GM19099 (cell line): ENCODE measurements at regions not wholly inside any gene's neighbourhood (a gene's known extent, or its start where the extent isn't known, plus 50 kb on each side); places are given as distances from the start of the nearest gene placed in this dataset.

ENCODE experiments used
- POLR2A ChIP-seq: IDR thresholded peaks from 3 replicates; pipeline ENCODE4 v1.6.1; 2011; ENCODE audit warnings: low read depth; ENCODE audit not compliant: insufficient read length; ENCODE audit errors: extremely low read depth

DNA sequence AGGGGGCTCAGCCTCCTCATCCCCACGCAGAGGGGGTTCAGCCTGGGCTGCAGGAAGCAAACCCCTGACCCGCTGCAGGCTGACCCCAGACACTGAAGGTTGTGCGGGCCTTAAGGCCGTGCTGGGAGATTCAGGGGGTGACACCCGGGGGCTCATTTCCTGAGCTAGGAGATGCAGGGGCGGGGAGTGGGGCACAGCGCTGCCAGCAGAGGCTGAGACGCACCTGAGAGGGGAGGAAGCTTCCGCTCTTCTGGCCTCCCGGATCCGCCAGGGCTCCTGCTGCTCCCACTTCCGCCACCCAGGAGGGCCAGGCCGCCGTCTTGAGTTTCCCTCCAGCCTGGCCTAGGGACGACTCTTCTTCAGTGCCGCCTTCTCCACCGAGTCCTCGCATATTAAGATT, 173.2 kb upstream of the FOXF1 start:
- TF ChIP-seq POLR2A = no peak

DNA sequence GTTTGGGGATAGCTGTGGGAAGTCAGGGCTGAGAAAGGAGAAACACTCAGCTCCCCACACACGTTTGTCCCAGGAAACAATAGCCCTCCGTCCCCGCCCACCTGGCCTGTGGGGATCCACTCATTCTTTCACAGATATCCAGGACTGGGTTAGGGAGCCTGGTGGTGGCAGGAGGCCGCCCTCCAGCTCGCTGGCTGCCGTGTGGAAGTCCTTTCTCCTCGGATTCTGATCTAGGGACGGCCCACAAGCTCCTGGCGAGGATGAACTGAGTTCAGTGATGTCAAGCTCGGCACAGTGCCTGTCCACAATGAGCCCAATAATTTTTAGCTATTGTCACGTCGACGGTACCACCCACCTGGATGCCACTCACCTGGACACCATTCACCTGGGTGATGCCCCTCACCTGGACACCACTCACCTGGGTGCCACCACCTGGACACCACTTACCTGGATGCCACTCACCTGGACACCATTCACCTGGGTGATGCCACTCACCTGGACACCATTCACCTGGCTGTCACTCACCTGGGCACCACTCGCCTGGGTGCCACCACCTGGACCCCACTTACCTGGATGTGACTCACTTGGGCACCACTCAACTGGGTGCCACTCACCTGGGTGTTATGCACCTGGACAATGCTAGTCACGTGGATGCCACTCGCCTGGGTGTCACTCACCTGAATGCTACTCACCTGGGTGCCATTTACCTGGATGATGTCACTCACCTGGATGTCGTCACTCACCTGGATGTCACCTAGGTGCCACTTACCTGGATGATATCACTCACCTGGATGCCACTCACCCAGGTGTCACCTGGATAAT, 172.5 kb upstream of the FOXF1 start:
- TF ChIP-seq POLR2A = no peak

DNA sequence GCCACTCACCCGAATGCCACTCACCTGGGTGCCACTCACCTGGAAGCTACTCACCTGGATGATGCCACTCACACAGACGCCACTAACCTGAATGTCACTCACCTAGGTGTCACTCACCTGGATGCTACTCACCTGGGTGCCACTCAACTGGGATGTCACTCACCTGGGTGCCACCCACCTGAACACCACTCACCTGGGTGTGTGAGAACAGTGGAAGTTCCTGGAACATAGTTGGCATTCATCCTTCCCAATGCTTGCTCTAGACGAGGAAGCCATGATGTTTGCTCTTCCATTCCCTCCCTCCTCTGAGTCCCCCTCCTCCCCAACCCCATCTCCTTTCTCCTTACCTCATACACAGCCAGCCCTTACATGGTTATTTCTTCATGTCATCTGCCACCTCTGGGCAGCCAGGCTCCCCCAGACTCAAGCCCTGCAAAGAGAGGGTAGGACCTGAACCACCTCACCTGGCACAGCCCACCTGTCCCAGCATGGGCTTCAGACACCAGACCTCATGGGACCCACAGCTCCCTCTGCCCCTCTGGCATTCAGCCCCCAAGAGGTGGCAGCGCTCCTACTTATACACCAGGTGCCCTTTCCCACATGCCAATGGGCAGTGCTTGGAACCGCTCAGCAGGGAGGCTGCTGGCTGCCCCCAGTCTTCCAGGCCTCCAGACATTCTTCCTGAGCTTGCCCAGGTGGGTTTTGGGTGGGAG, 171.8 kb upstream of the FOXF1 start:
- TF ChIP-seq POLR2A = no peak

DNA sequence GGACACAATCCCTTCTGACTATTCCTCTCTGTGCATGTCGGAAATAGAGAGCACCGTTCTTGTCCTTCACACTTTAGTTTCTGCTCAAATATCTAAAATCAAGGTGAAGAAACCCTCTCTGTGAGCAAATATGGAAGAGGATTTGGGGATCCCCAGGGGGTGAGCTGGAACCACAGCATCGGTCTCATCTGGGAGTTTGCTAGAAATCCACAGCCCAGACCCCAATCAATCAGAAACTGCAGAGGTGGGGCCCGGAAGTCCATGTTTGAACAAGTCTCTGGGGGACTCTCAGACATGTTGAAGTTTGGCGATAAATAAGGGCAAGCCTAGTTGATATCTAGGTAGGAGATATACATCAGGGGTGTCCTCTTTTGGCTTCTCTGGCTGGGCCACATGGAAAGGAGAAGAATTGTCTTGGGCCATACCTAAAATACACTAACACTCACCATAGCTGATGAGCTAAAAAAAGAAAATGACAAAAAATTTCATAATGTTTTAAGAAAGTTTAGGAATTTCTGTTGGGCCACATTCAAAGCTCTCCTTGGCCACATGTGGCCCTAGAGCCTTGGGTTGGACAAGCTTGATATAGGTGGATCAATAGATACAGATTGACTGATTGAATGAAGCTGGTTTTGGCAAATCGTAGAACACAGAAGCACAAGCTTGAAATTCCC, 168.0 kb upstream of the FOXF1 start:
- no peak for TF ChIP-seq POLR2A

DNA sequence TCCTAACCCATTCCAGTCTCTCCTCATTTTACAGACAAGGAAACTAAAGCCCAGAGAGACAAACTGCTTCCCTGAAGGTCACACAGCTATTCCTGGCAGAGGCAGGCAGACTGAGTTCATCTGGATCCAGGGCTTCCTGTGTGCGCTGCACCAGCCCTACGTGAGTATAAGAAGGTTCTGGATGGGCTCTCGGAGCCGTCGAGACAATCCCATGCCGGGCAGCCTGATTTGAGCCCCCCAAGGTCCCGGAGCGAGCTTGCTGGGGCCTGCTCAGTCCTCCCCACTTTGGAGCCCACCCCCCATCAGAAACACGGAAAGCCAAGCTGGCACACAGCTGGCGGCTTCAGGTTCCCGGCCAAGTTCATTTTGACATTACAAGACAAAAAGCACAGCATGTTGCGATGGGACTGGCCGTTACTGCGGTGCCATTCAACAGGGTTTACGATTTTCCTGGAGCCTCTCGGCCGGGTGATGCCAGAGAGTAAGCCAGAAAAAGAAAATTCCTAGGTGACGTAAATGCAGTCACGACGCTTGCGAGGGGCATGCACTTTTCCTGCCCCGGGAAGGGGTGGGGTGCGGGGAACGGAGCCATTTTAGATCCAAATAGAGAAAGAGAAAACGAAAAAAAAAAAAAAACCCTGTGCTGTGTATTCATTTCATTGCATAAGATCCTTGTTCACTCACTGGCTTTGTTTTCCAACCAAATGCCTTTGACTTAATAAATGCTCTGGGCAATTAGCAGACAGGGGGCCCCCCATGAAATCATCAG, 167.1 kb upstream of the FOXF1 start:
- TF ChIP-seq POLR2A = no peak

DNA sequence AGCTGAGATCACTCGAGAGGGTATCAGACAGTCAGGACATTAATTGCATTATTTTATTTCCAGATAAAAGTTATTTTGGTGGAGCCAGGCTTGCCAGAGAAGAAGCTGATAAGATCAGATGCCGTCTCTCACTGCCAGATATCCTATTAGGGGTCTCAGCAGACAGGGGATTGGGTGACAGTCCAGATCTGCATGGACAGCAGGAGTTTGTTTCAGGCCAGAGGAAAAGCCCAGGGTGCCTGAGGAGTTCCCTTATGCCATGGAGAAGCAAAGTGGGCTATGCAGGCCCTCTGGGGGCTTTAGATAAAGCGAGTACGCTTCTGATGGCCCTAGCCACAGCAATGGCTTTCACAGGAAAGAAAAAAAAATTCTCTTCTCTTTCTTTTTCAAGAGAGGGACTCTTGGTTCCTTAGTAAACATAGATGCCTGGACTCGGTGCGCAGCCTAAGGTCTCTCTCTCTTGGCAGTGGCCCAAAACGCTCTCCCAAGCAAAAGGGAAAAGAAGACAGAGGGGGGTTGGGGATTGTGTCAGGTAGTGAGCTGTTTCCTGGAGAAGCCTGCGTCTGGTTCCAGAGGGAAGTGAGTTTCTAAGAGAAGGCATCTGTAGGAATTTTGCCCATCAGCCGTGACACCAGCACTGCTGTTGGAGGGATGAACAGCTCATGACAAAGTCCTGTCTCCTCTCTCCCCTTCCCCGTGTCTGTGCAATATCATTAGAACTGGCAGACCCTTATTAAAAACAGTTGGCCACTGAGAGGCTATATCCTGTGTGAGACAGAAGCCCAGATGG, 166.3 kb upstream of the FOXF1 start:
- no peak for TF ChIP-seq POLR2A

DNA sequence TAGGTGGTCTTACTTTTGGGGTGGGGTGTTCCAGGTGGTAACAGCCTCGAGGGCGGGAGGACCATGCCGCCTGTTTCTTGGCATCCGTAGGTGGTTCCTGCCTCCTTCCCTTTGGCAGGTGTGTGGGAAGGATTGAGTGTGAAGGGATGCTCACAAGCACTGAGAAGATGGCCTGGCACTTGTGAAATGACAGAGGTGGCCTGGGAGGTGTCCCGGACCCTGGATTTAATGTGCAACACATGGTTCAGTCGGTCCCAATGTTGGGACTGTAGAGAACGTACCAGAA, 165.8 kb upstream of the FOXF1 start:
- no peak for TF ChIP-seq POLR2A

DNA sequence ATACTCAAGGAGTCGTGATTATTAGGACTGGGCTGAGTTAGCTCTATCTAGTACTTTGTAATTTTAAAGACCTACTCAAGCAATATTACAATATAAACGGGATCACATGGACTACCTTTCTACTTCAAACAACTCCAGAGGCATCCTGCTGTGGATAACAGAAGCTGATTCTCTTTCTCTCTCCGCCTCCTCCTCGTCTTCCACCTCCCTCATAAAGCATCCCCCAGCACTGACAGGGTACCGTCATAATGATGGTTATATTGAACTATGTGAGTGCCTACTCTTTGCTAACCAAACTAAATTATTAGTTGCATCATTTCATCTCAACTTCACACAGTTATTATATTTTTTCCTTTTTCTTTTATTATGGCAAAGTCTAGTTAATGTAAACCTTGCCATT, 165.4 kb upstream of the FOXF1 start:
- TF ChIP-seq POLR2A = no peak

DNA sequence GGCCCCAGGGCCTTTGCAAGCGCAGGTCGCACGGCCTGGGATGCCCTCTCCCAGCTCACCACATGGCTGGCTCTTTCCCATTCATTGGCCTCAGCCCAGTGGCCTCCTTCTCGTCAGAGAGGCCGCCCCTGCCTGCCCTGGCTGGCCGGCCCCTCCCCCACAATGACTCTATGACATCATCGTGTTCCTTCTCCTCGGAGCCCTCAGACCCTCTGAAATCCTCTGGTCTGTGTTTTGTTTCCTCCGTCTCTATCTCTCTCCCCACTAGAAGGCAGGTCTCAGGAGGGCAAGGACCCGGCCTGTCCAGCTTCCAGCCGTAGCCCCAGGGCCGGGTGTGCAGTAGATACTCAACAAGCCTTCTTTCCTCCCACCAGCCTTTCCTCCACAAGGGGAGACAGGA, 164.8 kb upstream of the FOXF1 start:
- TF ChIP-seq POLR2A = no peak

DNA sequence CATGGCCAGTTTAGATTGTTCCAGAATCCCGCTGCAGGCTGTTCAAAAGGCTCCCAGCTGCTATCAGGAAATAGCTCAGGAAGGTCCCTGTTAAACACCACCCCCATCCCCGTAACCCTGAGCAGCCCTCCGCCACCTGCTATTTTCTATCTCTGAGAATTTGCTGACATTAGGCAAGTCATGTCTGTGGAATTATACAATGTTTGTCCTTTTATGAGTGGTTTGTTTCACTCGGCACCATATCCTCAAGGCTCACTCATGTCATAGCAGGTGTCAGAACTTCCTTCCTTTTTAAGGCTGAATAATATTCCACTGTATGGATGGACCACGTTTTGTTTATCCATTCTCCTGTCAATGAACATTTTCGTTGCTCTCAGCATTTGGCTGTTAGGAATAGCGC, 164.3 kb upstream of the FOXF1 start:
- TF ChIP-seq POLR2A = no peak

DNA sequence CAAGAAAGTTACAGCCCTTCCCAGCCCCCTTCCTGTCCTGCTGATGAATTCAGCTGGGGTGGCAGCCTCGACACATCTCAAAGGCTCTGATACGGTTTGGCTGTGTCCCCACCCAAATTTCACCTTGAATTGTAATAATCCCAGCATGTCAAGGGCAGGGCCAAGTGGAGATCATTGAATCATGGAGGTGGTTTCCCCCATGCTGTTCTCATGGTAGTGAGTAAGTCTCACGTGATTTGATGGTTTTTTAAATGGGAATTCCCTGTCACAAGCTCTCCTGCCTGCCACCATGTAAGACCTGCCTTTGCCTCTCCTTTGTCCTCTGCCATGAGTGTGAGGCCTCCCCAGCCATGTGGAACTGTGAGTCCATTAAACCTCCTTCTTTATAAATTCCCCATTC, 163.2 kb upstream of the FOXF1 start:
- no peak for TF ChIP-seq POLR2A

DNA sequence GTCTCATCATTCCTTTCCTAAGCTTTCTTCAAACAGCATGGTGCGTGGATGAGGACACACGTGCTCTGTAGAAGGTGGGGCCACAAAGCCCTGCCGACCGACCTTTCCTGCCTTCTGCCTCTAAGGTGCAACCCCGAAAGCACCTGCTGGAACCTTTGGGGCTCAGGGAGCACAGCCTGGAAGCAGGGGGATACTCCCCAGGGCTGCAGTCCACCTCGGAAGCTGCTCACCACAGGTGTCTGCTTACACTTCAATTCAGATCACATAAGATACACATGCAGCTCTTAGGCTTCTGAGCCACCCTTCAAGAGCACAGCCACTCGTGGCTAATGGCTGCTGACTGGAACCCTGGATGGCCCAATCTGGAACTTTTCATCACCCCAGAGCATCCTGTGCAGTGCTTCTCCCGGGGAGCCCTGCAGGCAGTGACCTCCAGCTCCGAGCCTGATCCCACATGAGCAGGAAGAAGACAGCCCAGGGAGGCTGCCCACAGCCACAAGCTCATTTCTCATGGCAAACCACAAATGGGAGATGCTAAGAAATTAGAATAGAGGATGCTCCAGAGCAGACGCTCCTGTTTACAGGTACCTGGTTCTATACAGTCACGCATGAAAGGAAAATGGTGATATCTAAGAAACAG, 162.3 kb upstream of the FOXF1 start:
- no peak for TF ChIP-seq POLR2A

DNA sequence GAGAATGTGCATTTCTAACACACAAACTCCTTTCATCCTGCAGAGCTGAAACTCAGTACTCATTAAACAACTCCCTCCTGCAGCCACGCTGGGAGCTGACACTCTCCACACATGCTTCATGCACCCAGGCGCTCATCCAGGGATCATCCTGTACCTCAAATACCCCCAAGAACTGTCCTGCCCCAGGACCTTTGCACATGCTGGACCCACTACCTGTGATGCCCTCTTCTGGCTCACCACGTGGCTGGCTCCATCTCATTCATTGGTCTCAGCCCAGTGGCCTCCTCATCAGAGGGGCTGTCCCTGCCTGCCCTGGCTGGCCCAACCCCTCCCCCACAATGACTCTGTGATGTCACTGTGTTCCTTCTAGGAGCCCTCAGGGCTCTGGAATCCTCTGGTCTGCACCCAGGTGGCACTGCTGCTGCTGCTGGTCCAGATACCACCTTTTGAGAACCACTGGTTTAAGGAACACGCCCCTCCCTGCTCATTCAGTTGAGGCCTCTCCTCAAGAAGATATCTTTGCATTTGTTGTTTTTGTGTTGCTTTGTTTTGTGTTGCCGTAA, 160.9 kb upstream of the FOXF1 start:
- TF ChIP-seq POLR2A = no peak

DNA sequence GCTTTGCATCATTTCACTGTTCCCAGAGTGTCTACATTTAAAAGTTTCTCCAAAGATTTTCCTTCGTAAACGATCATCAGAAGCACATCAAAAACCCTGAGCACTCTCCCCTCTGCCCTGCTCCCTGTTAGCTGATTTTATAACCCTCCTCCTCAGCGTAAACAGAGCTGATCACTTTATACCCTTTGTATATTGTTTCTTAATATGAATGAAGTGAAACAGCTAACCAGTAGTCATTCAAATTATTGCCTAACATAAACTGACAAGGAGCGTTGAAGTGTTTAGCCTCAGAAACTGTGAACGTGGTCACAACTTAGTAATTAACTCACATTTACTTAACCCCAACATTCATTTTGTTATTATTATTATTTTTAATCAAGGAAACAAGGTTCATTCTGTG, 160.0 kb upstream of the FOXF1 start:
- no peak for TF ChIP-seq POLR2A

DNA sequence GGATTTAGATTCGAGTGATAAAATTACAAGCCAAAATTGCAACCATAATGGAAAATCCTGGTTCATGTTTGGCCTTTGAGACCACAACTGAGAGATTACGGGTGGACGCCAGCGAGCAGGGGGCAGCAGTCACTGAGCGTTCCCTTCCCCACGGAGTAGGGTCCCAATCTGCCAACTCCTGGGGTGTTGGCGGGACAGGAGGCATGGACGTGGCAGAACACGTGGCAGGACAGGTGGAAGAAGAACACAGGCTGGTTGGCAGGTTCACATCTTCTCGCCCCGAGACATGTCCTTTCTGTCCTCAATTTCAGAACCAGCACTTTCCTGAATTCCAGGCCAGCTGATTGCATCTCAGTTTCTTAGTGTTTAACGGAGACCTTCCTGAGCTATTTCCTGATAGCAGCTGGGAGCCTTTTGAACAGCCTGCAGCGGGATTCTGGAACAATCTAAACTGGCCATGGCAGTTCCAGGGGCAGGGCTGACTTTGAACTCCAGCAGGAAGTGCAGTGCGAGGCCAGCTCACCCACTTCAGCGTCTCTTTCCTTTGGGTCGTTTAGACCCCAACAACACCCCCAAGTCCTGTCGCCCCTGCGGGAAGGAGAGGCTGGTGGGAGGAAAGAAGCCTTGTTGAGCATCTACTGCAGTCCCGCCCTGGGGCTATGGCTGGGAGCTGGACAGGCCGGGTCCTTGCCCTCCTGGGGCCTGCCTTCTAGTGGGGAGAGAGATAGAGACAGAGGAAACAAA, 159.1 kb upstream of the FOXF1 start:
- TF ChIP-seq POLR2A = no peak
